Renal pelvis (tissue), 1 donor: ENCODE measurements at regions not wholly inside any gene's neighbourhood (a gene's known extent, or its start where the extent isn't known, plus 50 kb on each side); places are given as distances from the start of the nearest gene placed in this dataset.
"Not testable (repeated sequence)": the region's sequence is repeated elsewhere in the genome, so short reads cannot be mapped to it uniquely, and the experiment has no call there.

ENCODE experiments used
- DNase-seq: peaks from one replicate; pipeline ENCODE4 v3.0.0-alpha.2; 2013

- DNase-seq = no peak
These were observed 334.7 kb upstream of the PIK3R1 start for GRCh38 chr5:67880876-67881275.

- no peak for DNase-seq
These were observed 335.1 kb upstream of the PIK3R1 start for GRCh38 chr5:67880511-67880805.

DNA sequence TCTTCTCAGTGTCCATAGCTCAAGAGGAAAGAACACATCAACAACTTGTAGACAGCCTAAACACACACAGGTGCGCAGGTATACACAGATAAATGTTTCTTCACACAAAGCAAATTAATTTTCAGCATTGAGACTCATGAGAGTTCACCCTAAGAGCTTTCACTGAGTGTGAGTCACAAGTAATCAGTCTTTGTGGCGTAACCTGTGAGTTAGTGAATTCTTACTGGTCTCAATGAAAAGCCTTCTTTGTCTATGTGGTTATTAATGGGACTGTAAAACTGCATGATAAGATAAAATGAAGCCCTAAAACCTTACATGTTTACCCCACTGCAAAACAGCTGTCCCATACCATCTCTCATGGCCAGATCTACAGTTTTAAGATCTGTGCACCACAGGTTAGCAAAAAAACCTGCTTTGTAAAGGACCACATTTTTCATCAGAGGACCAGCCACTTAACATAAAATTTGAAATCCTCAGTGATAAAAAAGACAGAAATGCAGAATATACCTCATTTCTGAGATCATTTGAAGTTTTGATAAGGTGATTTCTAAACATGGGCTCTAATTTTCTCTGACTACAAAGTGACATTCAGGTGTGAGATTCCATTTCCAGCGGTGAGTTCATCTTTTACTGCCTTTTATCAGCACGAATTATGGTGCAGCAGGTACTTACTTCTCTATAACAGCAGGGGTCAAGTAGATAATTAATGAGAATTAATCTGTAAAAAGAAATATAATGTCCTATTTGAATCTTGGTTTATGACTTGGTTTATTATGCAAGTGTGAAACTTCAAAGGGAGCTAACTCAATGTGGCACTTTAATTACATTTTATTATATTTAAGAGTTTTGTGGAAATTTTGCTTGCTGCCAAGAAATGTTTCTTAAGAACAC is 335.7 kb upstream of the PIK3R1 start:
- DNase-seq = no peak

GRCh38 chr5:67878933-67879332 is 336.6 kb upstream of the PIK3R1 start:
- no peak for DNase-seq

GRCh38 chr5:67876371-67876770 is 339.2 kb upstream of the PIK3R1 start:
- no peak for DNase-seq

DNA sequence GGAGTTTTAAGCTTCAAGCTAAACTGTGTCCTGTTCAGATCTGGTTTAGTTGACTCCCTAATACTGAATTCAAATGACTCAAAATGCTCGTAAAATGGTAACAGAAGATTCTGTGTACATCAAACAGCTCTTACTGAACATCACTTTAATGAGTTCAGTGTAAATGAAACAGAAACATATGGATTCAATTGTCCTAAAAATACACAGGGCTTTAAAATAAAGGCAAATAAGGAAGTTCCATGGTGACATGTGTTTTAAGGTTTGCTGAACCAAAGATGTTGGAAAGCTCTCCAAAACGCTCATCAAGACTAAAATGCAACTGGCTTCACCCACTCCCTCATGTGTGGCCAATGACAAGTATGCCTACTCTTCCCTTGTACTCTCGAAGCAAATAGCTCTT is 340.0 kb upstream of the PIK3R1 start:
- DNase-seq = no peak

DNA sequence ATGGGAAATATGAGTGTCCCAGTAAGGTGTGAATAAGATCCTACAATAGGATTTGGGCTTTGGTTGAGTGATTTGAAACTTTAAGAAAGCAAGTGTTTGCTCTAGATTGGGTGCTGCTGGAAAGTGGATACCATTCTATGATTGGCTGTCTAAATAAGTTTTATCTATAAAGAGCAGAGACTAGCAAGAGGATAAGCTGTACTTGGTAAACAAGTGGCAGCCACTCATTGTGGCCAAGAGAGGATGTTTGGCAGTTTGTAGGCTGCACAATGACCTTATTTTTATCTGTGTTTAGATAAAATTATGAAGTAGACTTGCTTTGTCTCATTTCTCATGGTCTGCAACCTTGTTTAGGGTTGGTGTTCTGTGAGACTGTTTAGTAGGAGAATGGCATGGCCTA is 341.6 kb upstream of the PIK3R1 start:
- DNase-seq = no peak

DNA sequence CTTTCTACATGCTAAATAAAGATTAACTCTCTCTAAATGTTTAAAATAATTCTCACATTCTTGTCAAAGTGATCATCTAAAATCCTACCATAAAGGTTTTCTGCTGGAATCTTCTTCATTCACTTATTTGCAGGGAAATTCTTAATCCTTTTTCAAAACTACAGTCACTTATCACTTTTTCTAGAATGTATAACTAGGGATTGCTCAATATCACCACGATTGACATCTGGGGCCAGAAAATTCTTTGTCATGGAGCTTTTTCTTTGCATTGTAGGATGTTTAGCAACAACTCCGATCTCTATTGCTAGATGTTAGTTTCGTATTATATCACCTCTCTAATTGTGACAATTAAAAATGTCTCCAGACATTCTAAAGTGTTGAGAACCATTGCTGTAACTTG is 344.9 kb upstream of the PIK3R1 start:
- DNase-seq = no peak

DNA sequence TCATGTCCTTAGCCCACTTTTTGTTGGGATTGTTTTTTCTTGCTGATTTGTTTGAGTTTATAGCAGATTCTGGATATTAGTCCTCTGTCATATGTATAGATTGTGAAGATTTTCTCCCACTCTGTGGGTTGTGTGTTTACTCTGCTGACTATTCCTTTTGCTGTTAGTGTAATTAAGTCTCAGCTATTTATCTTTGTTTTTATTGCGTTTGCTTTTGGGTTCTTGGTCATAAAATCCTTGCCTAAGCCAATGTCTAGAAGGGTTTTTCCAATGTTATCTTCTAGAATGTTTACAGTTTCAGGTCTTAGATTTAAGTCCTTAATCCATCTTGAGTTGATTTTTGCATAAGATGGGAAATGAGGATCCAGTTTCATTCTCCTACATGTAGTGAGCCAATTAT is 351.2 kb upstream of the PIK3R1 start:
- not testable (repeated sequence) for DNase-seq

DNA sequence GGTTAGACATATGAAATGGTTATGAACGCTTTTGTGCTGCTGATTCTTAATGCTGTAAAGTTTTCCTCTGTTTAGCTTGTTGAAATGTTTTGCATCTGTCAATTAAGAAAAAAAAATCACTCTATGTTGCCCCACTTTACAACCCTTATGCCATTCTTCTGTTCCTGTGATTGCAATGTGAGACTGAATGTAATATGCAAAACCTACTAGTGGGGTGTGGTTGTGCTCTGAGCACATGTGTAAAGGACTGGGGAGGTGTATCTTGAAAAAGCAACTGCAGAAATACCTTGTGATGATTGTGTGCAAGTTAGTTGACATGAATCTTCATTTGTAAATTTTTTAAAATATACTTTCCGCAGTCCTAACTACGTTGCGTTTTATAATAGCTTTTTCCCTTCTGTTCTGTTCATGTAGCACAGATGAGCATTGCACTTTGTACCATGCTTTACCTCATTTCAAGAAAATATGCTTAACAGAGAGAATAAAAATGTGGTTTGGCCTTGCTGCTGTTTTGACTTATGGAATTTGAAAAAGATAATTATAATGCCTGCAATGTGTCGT is 357.0 kb upstream of the PIK3R1 start:
- no peak for DNase-seq

DNA sequence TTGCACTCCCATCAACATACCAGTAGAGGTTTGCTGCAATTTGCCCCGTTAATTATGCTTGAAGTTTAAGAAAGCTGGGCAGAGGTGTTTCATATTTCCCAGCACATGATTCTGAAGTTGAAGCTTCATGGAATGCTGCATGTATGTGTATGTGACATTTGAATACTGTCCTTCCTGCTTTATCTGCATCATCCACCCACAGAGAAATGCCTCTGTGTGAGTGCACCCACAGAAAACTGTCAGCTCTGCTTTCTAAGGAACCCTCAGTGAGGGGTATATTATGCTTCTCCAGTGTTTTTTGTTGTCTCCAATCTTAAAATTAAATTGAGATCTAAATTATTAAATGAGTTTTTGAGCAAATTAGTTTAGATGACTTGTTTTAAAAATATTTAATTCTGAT is 358.1 kb upstream of the PIK3R1 start:
- DNase-seq = no peak

GRCh38 chr5:67855523-67855922 is 360.0 kb upstream of the PIK3R1 start:
- DNase-seq = no peak

GRCh38 chr5:67850906-67851305 is 364.6 kb upstream of the PIK3R1 start:
- not testable (repeated sequence) for DNase-seq

DNA sequence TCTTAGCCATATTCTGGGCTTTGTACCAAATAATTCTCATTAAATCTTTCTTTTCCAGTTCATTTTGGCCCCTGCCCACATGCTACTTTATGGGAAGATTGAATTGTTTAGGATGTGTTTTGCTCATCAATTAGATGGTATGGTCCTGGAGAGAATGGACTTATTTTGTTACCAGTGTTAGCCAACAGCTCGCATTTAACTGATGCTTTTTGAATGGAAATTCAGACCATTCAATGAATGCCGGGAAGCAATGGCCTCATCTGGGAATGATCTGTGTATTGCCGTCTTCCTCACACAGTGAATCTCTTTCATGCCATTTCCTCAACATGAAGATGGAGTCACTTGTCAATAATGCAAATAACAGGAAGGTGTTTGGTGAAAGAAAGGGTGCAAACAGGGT is 370.6 kb upstream of the PIK3R1 start:
- no peak for DNase-seq

DNA sequence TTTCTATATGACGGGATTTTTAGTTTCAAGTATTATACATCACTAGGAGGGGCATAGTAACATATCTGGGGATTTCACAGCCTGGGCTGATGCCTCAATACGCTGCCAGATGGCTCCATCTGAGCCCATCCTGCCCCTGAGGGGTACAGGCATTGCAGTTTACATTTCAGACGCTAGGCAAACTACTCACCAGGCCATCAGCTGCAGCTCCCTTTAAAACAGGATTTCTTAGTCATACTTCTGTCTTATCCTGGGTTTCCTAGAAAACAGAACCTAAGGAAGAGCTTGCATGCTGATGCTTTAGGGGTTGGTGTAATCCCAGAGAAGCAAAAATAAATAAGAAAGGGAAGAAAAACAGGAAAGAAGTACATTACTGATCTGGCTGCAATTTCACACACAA is 372.8 kb upstream of the PIK3R1 start:
- DNase-seq = no peak

- not testable (repeated sequence) for DNase-seq
These were observed 378.3 kb upstream of the PIK3R1 start for GRCh38 chr5:67837225-67837624.

- DNase-seq = not testable (repeated sequence)
These were observed 379.1 kb upstream of the PIK3R1 start for GRCh38 chr5:67836496-67836895.

GRCh38 chr5:67831048-67831447 is 384.5 kb upstream of the PIK3R1 start:
- no peak for DNase-seq

DNA sequence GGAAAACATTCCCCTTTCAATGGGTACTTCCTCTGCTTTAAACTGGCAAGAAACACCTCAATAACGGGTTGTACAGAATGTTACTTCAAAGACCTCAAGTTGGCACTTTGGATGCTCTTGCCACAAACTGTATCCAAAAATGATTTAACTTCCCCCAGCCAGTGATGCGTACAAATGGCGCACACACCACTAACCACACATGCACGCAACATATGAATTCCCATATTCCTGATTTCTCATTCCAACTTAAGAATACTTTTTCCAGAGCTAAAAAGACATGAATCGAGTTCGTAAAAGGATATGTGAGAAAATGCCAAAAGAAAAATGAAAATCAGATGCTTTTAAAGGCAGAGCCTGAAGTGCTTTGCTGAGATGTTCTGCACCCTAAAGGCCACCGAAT is 388.0 kb upstream of the PIK3R1 start:
- DNase-seq = no peak

DNA sequence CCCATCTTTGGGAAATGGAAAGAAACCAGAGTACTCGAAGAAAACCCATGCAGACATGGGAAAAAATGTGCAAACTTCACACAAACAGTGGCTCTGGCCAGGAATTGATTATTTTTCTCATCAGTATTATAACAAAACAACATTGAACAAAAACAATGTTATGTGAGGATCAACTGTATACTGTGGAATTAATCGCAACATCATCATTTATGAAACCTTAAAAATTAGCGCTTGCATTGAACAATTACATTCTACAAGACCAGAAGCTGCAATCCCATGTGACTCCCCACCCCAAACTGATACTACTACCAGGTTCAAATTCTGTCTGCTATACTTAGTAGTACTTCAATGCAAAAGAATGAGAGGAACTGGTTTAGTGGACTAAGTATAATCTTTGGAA is 390.7 kb upstream of the PIK3R1 start:
- DNase-seq = no peak

- no peak for DNase-seq
These were observed 397.9 kb upstream of the PIK3R1 start for GRCh38 chr5:67817652-67818051.

- no peak for DNase-seq
These were observed 399.1 kb upstream of the PIK3R1 start for GRCh38 chr5:67816456-67816855.

GRCh38 chr5:67815455-67816391 is 399.8 kb upstream of the PIK3R1 start:
- no peak for DNase-seq
